SK-N-MC (cell line): ENCODE measurements at regions not wholly inside any gene's neighbourhood (a gene's known extent, or its start where the extent isn't known, plus 50 kb on each side); places are given as distances from the start of the nearest gene placed in this dataset.

Experiments
- EZH2 ChIP-seq: fragments of 200-600 bp; sonication (generic); IDR thresholded peaks from one replicate; pipeline ENCODE4 v1.6.1; 2017; ENCODE audit warnings: antibody characterized with exemption
- POLR2AphosphoS5 ChIP-seq: IDR thresholded peaks from 2 replicates; pipeline ENCODE4 v1.6.1; 2012; ENCODE audit warnings: mild to moderate bottlenecking, low read depth, low read length, borderline replicate concordance

GRCh38 chr5:156208271-156208670 lies 118.7 kb upstream of the SGCD start:
- TF ChIP-seq EZH2 (no peak), POLR2AphosphoS5 (no peak)
